IMR-90 (cell line): ENCODE measurements at regions not wholly inside any gene's neighbourhood (a gene's known extent, or its start where the extent isn't known, plus 50 kb on each side); places are given as distances from the start of the nearest gene placed in this dataset.

Source experiments
- ATAC-seq: fragments of 200-7000 bp; cut with Tn5 transposase; 2 replicates; pipeline ENCODE4 v1.9.1; 2020; ENCODE audit warnings: low read depth, mild to moderate bottlenecking, moderate library complexity
- BruUV-seq: library from RNA; stranded (reverse); fragments of 400-500 nt; replicated peaks from 2 replicates; lab custom pipeline; 2021; lab: Mats Ljungman, UMichigan
- CTCF ChIA-PET: fragments of 300-600 bp; formaldehyde crosslinking; extraction: SDS; loops from one replicate; lab custom pipeline; 2021; ENCODE audit warnings: antibody characterized with exemption; lab: Yijun Ruan, JAX
- POLR2A ChIA-PET: fragments of 300-600 bp; sonication (Branson Sonifier 250); formaldehyde crosslinking; loops from one replicate; lab custom pipeline; 2022; ENCODE audit warnings: antibody characterized with exemption; ENCODE audit not compliant: unreplicated experiment; lab: Charles Lee
- DNase-seq: peaks from one replicate; pipeline ENCODE4 v3.0.0; 2013
- H2AFZ ChIP-seq: replicated peaks from 2 replicates; pipeline ENCODE3; 2013; ENCODE audit warnings: low read length, mild to moderate bottlenecking; ENCODE audit not compliant: poor library complexity
- H2AK5ac ChIP-seq: 2 replicates; pipeline ENCODE4 v1.6.1; 2013; ENCODE audit warnings: low read depth, low read length, inconsistent platforms
- H2AK9ac ChIP-seq: replicated peaks from 2 replicates; pipeline ENCODE3; 2013; ENCODE audit warnings: mild to moderate bottlenecking, low read depth, low read length, moderate library complexity; ENCODE audit not compliant: poor library complexity
- H2BK120ac ChIP-seq: 2 replicates; pipeline ENCODE4 v1.6.1; 2013; ENCODE audit warnings: low read depth, low read length, inconsistent platforms
- H2BK15ac ChIP-seq: 3 replicates; pipeline ENCODE4 v1.6.1; 2013; ENCODE audit warnings: low read depth, low read length, inconsistent platforms
- H2BK20ac ChIP-seq: 2 replicates; pipeline ENCODE4 v1.6.1; 2013; ENCODE audit warnings: low read depth, mild to moderate bottlenecking, inconsistent platforms, low read length, moderate library complexity
- H2BK5ac ChIP-seq: 2 replicates; pipeline ENCODE4 v1.6.1; 2013; ENCODE audit warnings: mild to moderate bottlenecking, low read depth, low read length, inconsistent platforms; ENCODE audit not compliant: poor library complexity, severe bottlenecking
- H3K14ac ChIP-seq: replicated peaks from 2 replicates; pipeline ENCODE4 v1.6.1; 2013; ENCODE audit warnings: low read depth, low read length, inconsistent platforms
- H3K18ac ChIP-seq: 2 replicates; pipeline ENCODE4 v1.6.1; 2013; ENCODE audit warnings: low read depth, low read length, control low read depth
- H3K23ac ChIP-seq: 2 replicates; pipeline ENCODE4 v1.6.1; 2013; ENCODE audit warnings: low read depth, low read length, inconsistent platforms
- H3K27ac ChIP-seq: 2 replicates; pipeline ENCODE4 v1.5.1; 2013; ENCODE audit warnings: mild to moderate bottlenecking, control low read depth, low read length; ENCODE audit not compliant: insufficient read depth
- H3K27me3 ChIP-seq: 2 replicates; pipeline ENCODE4 v1.6.1; 2013; ENCODE audit warnings: low read length; ENCODE audit not compliant: control insufficient read depth, insufficient read depth
- H3K36me3 ChIP-seq: 2 replicates; pipeline ENCODE4 v1.6.1; 2013; ENCODE audit warnings: low read length, mixed read lengths; ENCODE audit not compliant: control insufficient read depth, insufficient read depth
- H3K4ac ChIP-seq: 2 replicates; pipeline ENCODE4 v1.6.1; 2013; ENCODE audit warnings: low read depth, low read length, inconsistent platforms
- H3K4me1 ChIP-seq: 2 replicates; pipeline ENCODE4 v1.6.1; 2013; ENCODE audit warnings: low read length, mixed read lengths; ENCODE audit not compliant: control insufficient read depth, insufficient read depth
- H3K4me2 ChIP-seq: 2 replicates; pipeline ENCODE4 v1.6.1; 2013; ENCODE audit warnings: low read depth, mild to moderate bottlenecking, control low read depth, low read length, moderate library complexity
- H3K4me3 ChIP-seq: 2 replicates; pipeline ENCODE4 v1.5.1; 2013; ENCODE audit warnings: low read depth, mild to moderate bottlenecking, control low read depth, low read length, moderate library complexity; ENCODE audit not compliant: insufficient read depth
- H3K56ac ChIP-seq: 2 replicates; pipeline ENCODE4 v1.6.1; 2013; ENCODE audit warnings: low read length, inconsistent platforms; ENCODE audit not compliant: insufficient read depth; ENCODE audit errors: extremely low read depth
- H3K79me1 ChIP-seq, 2 experiments: 2 replicates each; pipeline ENCODE4 v1.6.1; 2013; ENCODE audit warnings: low read length in 2 of 2, inconsistent platforms in 1 of 2, low read depth in 1 of 2
- H3K9ac ChIP-seq: 2 replicates; pipeline ENCODE4 v1.6.1; 2013; ENCODE audit warnings: low read depth, low read length, control low read depth
- H3K9me1 ChIP-seq: 2 replicates; pipeline ENCODE4 v1.6.1; 2013; ENCODE audit warnings: low read length, inconsistent platforms; ENCODE audit not compliant: insufficient read depth
- H3K9me3 ChIP-seq: 2 replicates; pipeline ENCODE4 v1.6.1; 2013; ENCODE audit warnings: low read length; ENCODE audit not compliant: control insufficient read depth, insufficient read depth
- H4K20me1 ChIP-seq: 2 replicates; pipeline ENCODE4 v1.6.1; 2013; ENCODE audit warnings: low read length, inconsistent platforms; ENCODE audit not compliant: insufficient read depth
- H4K5ac ChIP-seq: 2 replicates; pipeline ENCODE4 v1.6.1; 2013; ENCODE audit warnings: mild to moderate bottlenecking, low read depth, low read length, control low read depth
- H4K8ac ChIP-seq, 2 experiments: 2 replicates each; pipeline ENCODE4 v1.6.1; 2013; ENCODE audit warnings: low read depth in 2 of 2, low read length in 2 of 2, control low read depth in 1 of 2, inconsistent platforms in 1 of 2
- H4K91ac ChIP-seq: 2 replicates; pipeline ENCODE4 v1.6.1; 2013; ENCODE audit warnings: low read depth, low read length, inconsistent platforms; ENCODE audit not compliant: insufficient read depth
- CHD1 ChIP-seq: IDR thresholded peaks from 2 replicates; pipeline ENCODE4 v1.6.1; 2012; ENCODE audit warnings: low read depth, low read length, improper control_type of control experiment
- CTCF ChIP-seq: conservative IDR thresholded peaks from 2 replicates; pipeline ENCODE4 v1.5.1; 2012; ENCODE audit warnings: mild to moderate bottlenecking, low read depth, low read length, improper control_type of control experiment
- RAD21 ChIP-seq: IDR thresholded peaks from 2 replicates; pipeline ENCODE4 v1.6.1; 2012; ENCODE audit warnings: low read length, improper control_type of control experiment
- WGBS, 2 experiments: methylation state at CpG; one replicate each; pipeline versions ENCODE4 v1.1.5 to v1.1.7; 2013; ENCODE audit warnings: missing lambda C conversion rate in 2 of 2; ENCODE audit not compliant: insufficient read length in 1 of 2; ENCODE audit errors: extremely low coverage in 2 of 2; 5-methylcytosine and 5-hydroxymethylcytosine counted together
- dilution Hi-C: fragments of 300-500 bp; cut with HindIII; formaldehyde crosslinking; loops from one replicate; pipeline ENCODE4 v1.14.3; 2018; ENCODE audit warnings: low sequenced_read_pairs; ENCODE audit not compliant: unreplicated experiment
- in situ Hi-C: fragments of 300-500 bp; cut with MboI; formaldehyde crosslinking; loops from 3 replicates; pipeline ENCODE4 v1.14.3; 2019; ENCODE audit warnings: low sequenced_read_pairs, inconsistent platforms, mixed read lengths
- intact Hi-C: fragments of 100-400 bp; cut with micrococcal nuclease; formaldehyde crosslinking; loops from 2 replicates; pipeline ENCODE4 v1.10.0; 2022

GRCh38 chr16:88309908-88310265 is 72.9 kb upstream of the ZNF469 start:
- peak overlapping the region; percentile 84 for H4K91ac ChIP-seq
- H2BK120ac ChIP-seq: peak overlapping the region; percentile 100
- intact Hi-C loops: loop anchor here (10.0 kb wide), 3 partner anchors 65 to 355 kb away; partner anchors contain the start of gene BANP
- H3K4me1 ChIP-seq: peaks cover 43% of the 10 kb centered on the region
- H3K23ac ChIP-seq: no peak overlapping the region
- peak overlapping the region; percentile 58 for H2BK20ac ChIP-seq
- H2BK5ac ChIP-seq: peak overlapping the region; percentile 40
- H2AK5ac ChIP-seq: peak overlapping the region; percentile 71
- peak overlapping the region; percentile 53; the same call in 1 of the 3 replicates for H2BK15ac ChIP-seq
- no peak overlapping the region; the same call in 1 of the 2 replicates for H3K27ac ChIP-seq
- H3K18ac ChIP-seq: peak overlapping the region; percentile 51
- H3K79me1 ChIP-seq: peaks cover 6 to 31% of the 10 kb centered on the region in 2 experiments
- no peak for DNase-seq
- POLR2A ChIA-PET: no interaction called here
- H3K4ac ChIP-seq: peak overlapping the region; percentile 83
- H3K9me1 ChIP-seq: peaks cover 31% of the 10 kb centered on the region
- H2AFZ ChIP-seq: no peak overlapping the region
- no peaks in the 10 kb centered on the region for H4K20me1 ChIP-seq
- H3K36me3 ChIP-seq: no peaks in the 10 kb centered on the region
- H3K4me2 ChIP-seq: no peak overlapping the region
- BruUV-seq: no TSS peak
- H3K14ac ChIP-seq: peak overlapping the region; percentile 81; the same call in 1 of the 2 replicates
- peaks cover 5% of the 10 kb centered on the region; the same call in 1 of the 2 replicates for H3K9me3 ChIP-seq
- no peak overlapping the region for H3K56ac ChIP-seq
- in situ Hi-C loops: loop anchor here (10.0 kb wide), 1 partner anchor 65 kb away; no protein-coding TSS in a partner anchor
- CTCF ChIA-PET: no interaction called here
- no peaks in the 10 kb centered on the region for H3K27me3 ChIP-seq
- H3K9ac ChIP-seq: no peak overlapping the region
- no peak for ATAC-seq
- no peak overlapping the region for H2AK9ac ChIP-seq
- no peak for TF ChIP-seq CTCF
- 0 out of 2 replicates have a peak, but pooled peaks have one; percentile 15 for TF ChIP-seq RAD21
- TF ChIP-seq CHD1: no peak
- WGBS, 2 experiments: no CpG with 5 or more reads among the region's 3 CpGs
- H4K5ac ChIP-seq: peak overlapping the region; percentile 19; the same call in 1 of the 2 replicates
- dilution Hi-C loops: no loop called here
- no peak overlapping the region for H3K4me3 ChIP-seq
- H4K8ac ChIP-seq: peak overlapping the region in 1 of 2 experiments; percentile 91; a peak in 2 of 4 replicates
